C4-2B (cell line): ENCODE measurements at regions not wholly inside any gene's neighbourhood (a gene's known extent, or its start where the extent isn't known, plus 50 kb on each side); places are given as distances from the start of the nearest gene placed in this dataset.

Experiments
- ZFX ChIP-seq: fragments of 450-650 bp; IDR thresholded peaks from 2 replicates; pipeline ENCODE4 v1.6.1; 2017
- TF ChIP-seq, protein P1 (sequence below): fragments of 450-650 bp; conservative IDR thresholded peaks from 2 replicates; pipeline ENCODE4 v1.5.1; 2017; ENCODE audit warnings: mild to moderate bottlenecking

GRCh38 chr9:107927276-107927675 is 437.7 kb upstream of the KLF4 start:
- TF ChIP-seq, protein P1, sequence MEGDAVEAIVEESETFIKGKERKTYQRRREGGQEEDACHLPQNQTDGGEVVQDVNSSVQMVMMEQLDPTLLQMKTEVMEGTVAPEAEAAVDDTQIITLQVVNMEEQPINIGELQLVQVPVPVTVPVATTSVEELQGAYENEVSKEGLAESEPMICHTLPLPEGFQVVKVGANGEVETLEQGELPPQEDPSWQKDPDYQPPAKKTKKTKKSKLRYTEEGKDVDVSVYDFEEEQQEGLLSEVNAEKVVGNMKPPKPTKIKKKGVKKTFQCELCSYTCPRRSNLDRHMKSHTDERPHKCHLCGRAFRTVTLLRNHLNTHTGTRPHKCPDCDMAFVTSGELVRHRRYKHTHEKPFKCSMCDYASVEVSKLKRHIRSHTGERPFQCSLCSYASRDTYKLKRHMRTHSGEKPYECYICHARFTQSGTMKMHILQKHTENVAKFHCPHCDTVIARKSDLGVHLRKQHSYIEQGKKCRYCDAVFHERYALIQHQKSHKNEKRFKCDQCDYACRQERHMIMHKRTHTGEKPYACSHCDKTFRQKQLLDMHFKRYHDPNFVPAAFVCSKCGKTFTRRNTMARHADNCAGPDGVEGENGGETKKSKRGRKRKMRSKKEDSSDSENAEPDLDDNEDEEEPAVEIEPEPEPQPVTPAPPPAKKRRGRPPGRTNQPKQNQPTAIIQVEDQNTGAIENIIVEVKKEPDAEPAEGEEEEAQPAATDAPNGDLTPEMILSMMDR = no peak
- no peak for TF ChIP-seq ZFX
